HCEC 1CT (cell line): ENCODE measurements at regions not wholly inside any gene's neighbourhood (a gene's known extent, or its start where the extent isn't known, plus 50 kb on each side); places are given as distances from the start of the nearest gene placed in this dataset.
"Not testable (repeated sequence)": the region's sequence is repeated elsewhere in the genome, so short reads cannot be mapped to it uniquely, and the experiment has no call there.

Experiments
- DNase-seq: peaks from one replicate; pipeline ENCODE4 v3.0.0-alpha.2; 2017

DNA sequence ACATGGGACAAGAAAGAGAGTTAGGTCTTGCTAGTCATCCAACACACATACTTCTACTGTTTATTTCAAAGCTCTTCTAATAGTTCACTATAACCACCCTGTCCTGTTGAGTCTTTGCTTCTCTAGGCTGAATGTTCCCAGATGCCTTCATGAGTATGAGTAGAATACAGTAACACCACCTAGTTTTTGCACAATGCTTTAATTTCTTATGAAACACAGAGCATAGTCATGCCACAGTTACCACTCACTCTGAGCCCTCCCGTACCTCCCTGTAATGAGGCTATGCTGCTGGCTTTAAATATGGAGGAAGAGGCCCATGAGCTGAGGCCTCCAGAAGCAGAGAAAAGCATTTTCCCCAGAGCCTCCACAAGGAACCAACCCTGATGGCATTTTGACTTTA lies 75.0 kb upstream of the SLC1A3 start:
- DNase-seq, result no peak

DNA sequence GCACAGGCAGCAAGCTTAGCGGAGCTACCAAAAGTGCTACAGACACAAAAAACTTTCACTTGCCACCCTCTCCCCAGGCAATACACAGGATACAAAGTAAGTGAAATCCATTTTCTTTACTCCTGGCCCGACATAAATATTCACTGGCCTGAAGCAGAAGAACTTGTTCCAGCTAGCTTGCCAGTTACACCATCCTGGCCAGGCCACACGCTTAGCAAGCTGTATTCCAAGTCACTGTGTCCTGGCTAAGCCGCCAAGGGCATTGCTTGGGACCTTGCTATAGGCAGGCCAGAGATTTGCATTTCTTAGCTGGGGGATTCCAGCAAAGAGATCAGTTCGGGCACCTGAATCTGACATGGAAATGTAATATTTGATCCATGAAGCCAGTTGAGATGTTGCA lies 71.0 kb upstream of the SLC1A3 start:
- DNase-seq, result no peak

DNA sequence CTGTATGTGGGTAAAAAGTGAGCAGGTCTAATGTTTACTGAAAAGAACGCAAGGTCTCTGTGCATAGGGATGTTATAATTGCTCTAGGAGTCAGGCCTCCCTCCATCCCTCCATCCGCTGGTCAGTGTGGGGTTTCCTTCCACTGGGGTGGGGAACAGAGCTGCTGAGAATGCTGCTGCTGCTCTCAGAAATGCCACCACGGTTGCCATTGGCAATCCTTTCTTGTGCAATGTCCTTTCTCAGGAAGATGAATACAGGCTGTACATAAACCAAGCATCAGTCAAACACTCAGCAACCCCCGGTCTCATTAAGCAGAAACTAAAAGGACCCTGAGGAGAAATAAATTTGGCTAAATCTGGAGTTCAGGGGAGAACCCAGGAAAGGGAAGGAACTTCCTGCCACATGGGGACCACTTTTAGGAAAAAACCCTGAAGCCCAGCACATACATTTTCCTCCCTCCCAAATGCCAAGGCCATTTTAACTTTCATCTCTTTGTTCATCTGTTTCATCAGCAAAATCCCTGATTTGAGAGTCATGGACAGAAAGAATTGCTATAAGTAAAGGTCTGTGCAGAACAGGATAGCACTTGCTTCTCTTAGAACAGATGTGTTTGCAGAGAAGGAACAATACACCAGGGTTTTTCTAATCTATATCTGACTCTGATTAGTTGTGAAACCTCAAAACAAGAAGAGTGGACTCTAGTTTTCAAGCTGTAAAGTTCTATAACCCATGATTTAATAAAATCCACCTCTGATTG lies 70.4 kb upstream of the SLC1A3 start:
- no peak for DNase-seq

DNA sequence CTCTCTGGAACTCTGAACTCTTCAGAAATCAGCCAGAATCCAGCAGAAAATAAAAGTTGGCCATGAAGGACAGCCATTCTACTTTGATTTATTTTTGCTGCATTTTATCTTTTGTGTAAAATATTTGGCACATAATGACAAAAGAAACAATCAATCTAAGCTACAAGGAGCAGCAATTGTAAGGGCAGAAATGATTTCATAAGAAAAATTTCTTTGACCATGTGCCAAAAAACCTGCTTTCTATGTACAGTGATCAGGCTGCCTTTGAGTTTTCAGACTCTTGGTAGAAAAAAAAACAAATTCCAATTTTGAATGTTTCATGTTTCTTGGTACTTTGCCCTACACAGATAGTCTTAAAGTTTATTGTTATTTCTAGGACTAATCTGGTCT lies 69.8 kb upstream of the SLC1A3 start:
- DNase-seq, result no peak

DNA sequence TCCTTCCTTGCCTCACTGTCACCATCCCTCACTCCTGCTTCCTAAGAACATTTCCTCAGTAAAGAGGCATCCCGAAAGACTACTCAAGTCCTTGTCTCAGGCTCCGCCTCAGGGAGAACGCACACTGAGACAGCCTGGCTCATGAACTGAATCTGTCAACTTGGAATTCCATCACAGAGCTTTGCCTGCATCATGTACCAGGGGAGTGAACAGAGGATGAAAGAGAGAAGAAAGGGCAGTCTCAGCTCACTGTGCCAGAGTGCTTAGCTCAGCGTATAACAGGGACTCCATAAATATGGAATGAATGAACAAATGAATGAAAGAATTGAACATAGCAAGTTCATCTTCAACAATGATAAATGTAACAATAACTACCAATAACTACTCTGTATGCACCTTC lies 68.7 kb upstream of the SLC1A3 start:
- no peak for DNase-seq

DNA sequence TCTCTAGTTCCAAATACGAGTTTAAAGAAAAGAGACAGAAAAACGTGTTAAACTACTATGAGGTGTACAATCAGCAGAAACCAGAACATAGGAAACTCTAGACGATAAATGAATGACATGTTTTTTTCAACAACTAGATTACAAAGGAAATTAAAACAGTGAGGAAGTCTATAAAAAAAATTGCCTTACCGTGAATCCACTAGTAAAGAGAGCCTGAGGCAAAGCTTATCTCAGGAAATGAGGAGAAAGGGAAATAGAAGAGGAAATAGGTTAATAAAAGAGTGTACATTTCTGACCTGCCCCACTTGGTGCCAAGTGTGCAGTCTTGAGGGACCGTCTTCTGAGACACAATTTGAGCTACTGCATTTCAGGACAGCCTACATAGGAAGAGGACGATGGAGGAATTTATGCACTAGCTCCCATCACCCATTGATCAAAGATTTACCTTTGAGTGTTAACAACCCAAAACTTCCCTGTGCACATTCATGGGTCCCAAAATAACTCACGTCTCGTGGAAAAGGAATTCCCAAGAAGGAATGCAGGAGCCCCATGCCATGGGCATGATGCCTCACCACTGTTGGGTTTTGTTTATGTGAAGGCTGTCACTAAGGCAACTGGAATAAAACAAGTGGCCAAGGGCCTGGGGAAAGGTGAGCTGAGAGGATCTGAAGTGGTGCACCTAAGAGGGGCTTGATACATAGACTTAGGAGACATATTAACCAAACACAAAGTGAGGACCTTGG lies 53.6 kb upstream of the SLC1A3 start:
- no peak for DNase-seq

DNA sequence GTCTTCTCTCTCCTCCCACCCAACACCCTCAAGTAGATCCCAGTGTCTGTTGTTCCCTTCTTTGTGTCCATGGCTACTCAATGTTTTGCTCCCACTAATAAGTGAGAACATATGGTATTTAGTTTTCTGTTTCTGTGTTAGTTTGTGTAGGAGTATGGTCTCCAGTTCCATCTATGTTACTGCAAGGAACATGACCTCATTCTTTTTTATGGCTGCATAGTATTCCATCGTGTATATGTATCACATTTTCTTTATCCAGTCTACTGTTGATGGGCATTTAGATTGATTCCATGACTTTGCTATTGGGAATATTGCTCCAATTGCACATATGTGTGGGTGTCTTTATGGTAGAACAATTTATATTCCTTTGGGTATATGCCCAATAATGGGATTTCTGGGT lies 51.4 kb upstream of the SLC1A3 start:
- DNase-seq, result not testable (repeated sequence)
